PC-9 (cell line): ENCODE measurements at regions not wholly inside any gene's neighbourhood (a gene's known extent, or its start where the extent isn't known, plus 50 kb on each side); places are given as distances from the start of the nearest gene placed in this dataset.

Experiments used
- BruUV-seq: library from RNA; stranded (reverse); fragments of 400-500 nt; replicated peaks from 2 replicates; lab custom pipeline; 2021; lab: Mats Ljungman, UMichigan
- CTCF ChIA-PET: fragments of 300-600 bp; sonication (Branson Sonifier 250); formaldehyde crosslinking; loops from one replicate; lab custom pipeline; 2022; ENCODE audit warnings: antibody characterized with exemption; lab: Charles Lee
- POLR2A ChIA-PET: fragments of 300-600 bp; sonication (Branson Sonifier 250); formaldehyde crosslinking; loops from one replicate; lab custom pipeline; 2022; ENCODE audit warnings: antibody characterized with exemption; ENCODE audit not compliant: unreplicated experiment; lab: Charles Lee
- DNase-seq, 2 experiments: peaks; one replicate each; pipeline versions ENCODE4 v3.0.0 to v3.0.0-alpha.2; 2015 to 2022; ENCODE audit warnings: mixed read lengths in 1 of 2
- H2AFZ ChIP-seq: fragments of 200-600 bp; sonication (generic); 2 replicates; pipeline ENCODE4 v1.8.1; 2017; ENCODE audit warnings: antibody characterized with exemption
- H3F3A ChIP-seq: fragments of 200-600 bp; sonication (generic); 2 replicates; pipeline ENCODE4 v1.8.1; 2017; ENCODE audit warnings: antibody characterized with exemption, mild to moderate bottlenecking, low read depth; ENCODE audit not compliant: insufficient read depth
- H3K27ac ChIP-seq: fragments of 200-600 bp; sonication (generic); 2 replicates; pipeline ENCODE4 v1.6.1; 2016; ENCODE audit warnings: mixed run types
- H3K27me3 ChIP-seq: fragments of 200-600 bp; sonication (generic); 2 replicates; pipeline ENCODE4 v1.6.1; 2016; ENCODE audit warnings: low read depth, mixed run types; ENCODE audit not compliant: insufficient read depth
- H3K36me3 ChIP-seq: fragments of 200-600 bp; sonication (generic); 2 replicates; pipeline ENCODE4 v1.6.1; 2016; ENCODE audit warnings: low read depth, mixed run types
- H3K4me1 ChIP-seq: fragments of 200-600 bp; sonication (generic); replicated peaks from 2 replicates; pipeline ENCODE4 v1.6.1; 2016; ENCODE audit warnings: mixed run types; ENCODE audit not compliant: insufficient read depth
- H3K4me2 ChIP-seq: fragments of 200-600 bp; sonication (generic); 2 replicates; pipeline ENCODE4 v1.6.1; 2017; ENCODE audit warnings: mixed run types
- H3K4me3 ChIP-seq: fragments of 200-600 bp; sonication (generic); 2 replicates; pipeline ENCODE4 v1.6.1; 2016; ENCODE audit warnings: mixed run types
- H3K79me2 ChIP-seq: fragments of 200-600 bp; sonication (generic); 2 replicates; pipeline ENCODE4 v1.6.1; 2017; ENCODE audit warnings: low read depth, mixed run types
- H3K9me2 ChIP-seq: fragments of 200-600 bp; sonication (generic); 2 replicates; pipeline ENCODE4 v1.8.1; 2017; ENCODE audit warnings: mild to moderate bottlenecking; ENCODE audit not compliant: insufficient read depth
- H3K9me3 ChIP-seq: fragments of 200-600 bp; sonication (generic); 2 replicates; pipeline ENCODE4 v1.8.1; 2016; ENCODE audit warnings: low read depth; ENCODE audit not compliant: insufficient read depth
- H4K20me1 ChIP-seq: fragments of 200-600 bp; sonication (generic); 2 replicates; pipeline ENCODE4 v1.8.1; 2017; ENCODE audit not compliant: insufficient read depth
- CTCF ChIP-seq: fragments of 200-600 bp; sonication (generic); conservative IDR thresholded peaks from 2 replicates; pipeline ENCODE4 v1.6.1; 2017; ENCODE audit warnings: mixed run types, antibody characterized with exemption, mild to moderate bottlenecking, moderate library complexity
- EZH2 ChIP-seq: fragments of 200-600 bp; sonication (generic); IDR thresholded peaks from 2 replicates; pipeline ENCODE4 v1.8.0; 2017; ENCODE audit warnings: antibody characterized with exemption, low read depth
- intact Hi-C: fragments of 100-400 bp; cut with micrococcal nuclease; formaldehyde crosslinking; loops from one replicate; pipeline ENCODE4 v1.10.0; 2022; ENCODE audit not compliant: unreplicated experiment

DNA sequence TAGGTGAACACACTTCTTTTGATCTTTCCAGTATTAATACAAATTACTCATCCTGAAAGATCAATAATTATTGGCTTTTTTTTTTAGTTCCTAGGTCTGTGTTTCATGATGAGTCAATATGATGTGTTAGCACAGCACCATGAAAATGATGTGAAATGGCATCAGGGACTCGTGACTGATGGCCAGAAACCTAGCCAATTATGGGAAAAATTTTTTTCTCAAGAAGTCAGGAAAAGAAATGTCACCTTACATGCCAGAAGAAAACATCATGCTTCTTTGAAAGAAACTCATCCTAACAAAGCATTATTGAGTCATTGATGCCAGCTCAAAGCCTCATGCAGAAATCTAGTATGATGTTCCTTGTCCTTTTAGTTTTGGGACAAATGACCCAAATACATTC, 468.3 kb upstream of the CBLB start:
- no peak for DNase-seq
- Histone ChIP-seq H3K9me3 (peaks cover 17% of the 10 kb centered on the region), H3K4me1 (peaks cover 25% of the 10 kb centered on the region), H3F3A (peaks cover 14% of the 10 kb centered on the region), H3K4me2 (no peak overlapping the region), H3K4me3 (no peak overlapping the region), H3K27ac (no peak overlapping the region), H3K36me3 (0 out of 2 replicates have a peak, but pooled peaks cover 6% of the 10 kb centered on the region), H3K27me3 (no peaks in the 10 kb centered on the region), H3K9me2 (no peaks in the 10 kb centered on the region), H2AFZ (no peak overlapping the region), H3K79me2 (no peaks in the 10 kb centered on the region), H4K20me1 (no peaks in the 10 kb centered on the region)
- intact Hi-C loops: loop anchor here (10.0 kb wide), 2 partner anchors 222 to 728 kb away; no protein-coding TSS in a partner anchor
- TF ChIP-seq CTCF (no peak), EZH2 (no peak)
- ChIA-PET CTCF (no interaction called here), POLR2A (no interaction called here)
- BruUV-seq: no TSS peak

DNA sequence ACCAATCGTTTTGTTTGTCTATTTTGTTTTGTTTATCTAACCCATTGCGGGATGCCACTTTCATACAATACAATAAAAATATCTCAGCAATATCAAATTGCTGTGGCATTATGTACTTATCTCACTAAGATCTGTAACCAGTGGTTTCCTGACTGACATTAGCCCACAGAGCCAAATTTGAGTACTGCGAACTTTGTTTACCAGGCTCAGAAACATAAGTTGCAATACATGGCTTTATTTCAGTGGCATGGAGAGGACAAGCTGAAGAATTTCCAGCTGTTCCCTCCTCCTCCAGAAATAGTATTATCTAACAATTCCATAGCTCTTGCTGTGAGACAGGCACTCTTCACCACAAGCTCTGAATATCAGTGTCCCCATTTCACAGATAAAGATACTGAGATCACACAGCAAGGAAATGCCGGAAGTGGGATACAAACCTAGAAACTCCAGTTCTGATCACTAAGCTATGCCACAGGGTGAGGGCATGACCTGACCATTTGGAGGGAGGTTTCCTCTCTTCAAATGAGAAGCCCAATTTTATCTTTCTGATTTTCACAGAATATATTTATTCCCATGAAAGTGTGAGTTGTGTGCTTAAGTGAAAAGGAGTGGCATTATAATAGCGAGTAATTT, 469.9 kb upstream of the CBLB start:
- Histone ChIP-seq H3K27me3 (no peaks in the 10 kb centered on the region), H3K4me3 (no peak overlapping the region), H4K20me1 (no peaks in the 10 kb centered on the region), H3K27ac (no peak overlapping the region), H3K36me3 (0 out of 2 replicates have a peak, but pooled peaks cover 5% of the 10 kb centered on the region), H3K4me1 (peaks cover 17% of the 10 kb centered on the region), H3F3A (peaks cover 11% of the 10 kb centered on the region), H3K9me3 (peaks cover 21% of the 10 kb centered on the region), H3K79me2 (no peaks in the 10 kb centered on the region), H3K4me2 (no peak overlapping the region), H2AFZ (no peak overlapping the region), H3K9me2 (no peaks in the 10 kb centered on the region)
- BruUV-seq: no TSS peak
- intact Hi-C loops: loop anchor here (10.0 kb wide), 2 partner anchors 224 to 726 kb away; no protein-coding TSS in a partner anchor
- POLR2A ChIA-PET: no interaction called here
- CTCF ChIA-PET: no interaction called here
- no peak for DNase-seq
- no peak for TF ChIP-seq CTCF
- TF ChIP-seq EZH2: no peak

DNA sequence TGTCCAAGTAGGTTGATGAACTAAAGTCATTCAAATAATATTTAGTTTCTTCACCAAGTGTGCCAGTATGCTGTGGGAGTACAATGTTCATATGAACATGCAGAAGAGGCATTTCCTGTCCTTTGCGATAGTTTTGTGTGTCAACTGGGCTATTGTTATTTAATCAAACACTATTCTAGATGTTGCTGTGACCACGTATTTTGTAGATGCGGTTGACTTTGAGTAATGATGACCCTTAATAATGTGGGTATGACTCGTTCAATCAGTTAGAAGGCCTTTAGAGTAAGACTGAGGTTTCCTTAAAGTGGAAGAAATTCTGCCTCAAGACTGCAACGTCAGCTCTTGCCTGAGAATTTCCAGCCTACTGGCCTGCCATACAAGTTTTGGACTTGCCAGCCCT, 470.7 kb upstream of the CBLB start:
- POLR2A ChIA-PET: no interaction called here
- no peaks in the 10 kb centered on the region for H3K27me3 ChIP-seq
- no peak overlapping the region for H2AFZ ChIP-seq
- no peak overlapping the region for H3K27ac ChIP-seq
- CTCF ChIA-PET: no interaction called here
- H3F3A ChIP-seq: peaks cover 2% of the 10 kb centered on the region; the same call in 1 of the 2 replicates
- H4K20me1 ChIP-seq: no peaks in the 10 kb centered on the region
- H3K9me2 ChIP-seq: no peaks in the 10 kb centered on the region
- 0 out of 2 replicates have a peak, but pooled peaks cover 5% of the 10 kb centered on the region for H3K36me3 ChIP-seq
- H3K4me2 ChIP-seq: no peak overlapping the region
- peaks cover 8% of the 10 kb centered on the region for H3K4me1 ChIP-seq
- intact Hi-C loops: loop anchor here (10.0 kb wide), 2 partner anchors 225 to 725 kb away; no protein-coding TSS in a partner anchor
- no peaks in the 10 kb centered on the region for H3K79me2 ChIP-seq
- no peak for TF ChIP-seq EZH2
- TF ChIP-seq CTCF: no peak
- no peak overlapping the region for H3K4me3 ChIP-seq
- no TSS peak for BruUV-seq
- peaks cover 18% of the 10 kb centered on the region for H3K9me3 ChIP-seq
- no peak for DNase-seq
